Natural killer cell (primary cell): ENCODE measurements at regions not wholly inside any gene's neighbourhood (a gene's known extent, or its start where the extent isn't known, plus 50 kb on each side); places are given as distances from the start of the nearest gene placed in this dataset.
A peak's percentile ranks its signal among the peaks of the same experiment; 100 is the strongest.
"Not testable (repeated sequence)": the region's sequence is repeated elsewhere in the genome, so short reads cannot be mapped to it uniquely, and the experiment has no call there.

Source experiments
- ATAC-seq, 3 donors: fragments of 150-1000 bp in 2 of 3; fragments of 200-7000 bp in 1 of 3; cut with Tn5 transposase; 1 replicate in 1 of 3; 2 replicates in 2 of 3; pipeline ENCODE4 v1.10.0; 2021; ENCODE audit warnings: mild to moderate bottlenecking in 2 of 3, moderate library complexity in 2 of 3
- DNase-seq, 2 donors: peaks; one replicate each; pipeline versions ENCODE4 v3.0.0 to v3.0.0-alpha.2; 2013 to 2021; ENCODE audit warnings: mixed read lengths in 1 of 2
- H3K27ac ChIP-seq: one replicate; pipeline ENCODE4 v1.5.1; 2013; ENCODE audit warnings: mild to moderate bottlenecking, low read length
- H3K27me3 ChIP-seq: one replicate; pipeline ENCODE4 v1.6.1; 2013; ENCODE audit warnings: low read length; ENCODE audit not compliant: control insufficient read depth, insufficient read depth
- H3K36me3 ChIP-seq: one replicate; pipeline ENCODE4 v1.6.1; 2013; ENCODE audit warnings: low read length; ENCODE audit not compliant: control insufficient read depth, insufficient read depth
- H3K4me1 ChIP-seq: one replicate; pipeline ENCODE4 v1.6.1; 2013; ENCODE audit warnings: low read length; ENCODE audit not compliant: control insufficient read depth, insufficient read depth
- H3K4me3 ChIP-seq: one replicate; pipeline ENCODE4 v1.5.1; 2013; ENCODE audit warnings: low read length
- H3K9me3 ChIP-seq: one replicate; pipeline ENCODE4 v1.6.1; 2013; ENCODE audit warnings: low read length; ENCODE audit not compliant: control insufficient read depth, insufficient read depth
- H3K27ac Mint-ChIP-seq, 2 donors: one replicate each; pipeline ENCODE4 v1.8.0; 2022; ENCODE audit warnings: mild to moderate bottlenecking in 2 of 2, mixed read lengths in 2 of 2, moderate library complexity in 1 of 2
- H3K27me3 Mint-ChIP-seq, 2 donors: one replicate each; pipeline ENCODE4 v1.8.0; 2022; ENCODE audit warnings: low read depth in 2 of 2, mixed read lengths in 2 of 2
- H3K36me3 Mint-ChIP-seq: one replicate; pipeline ENCODE4 v1.8.0; 2022; ENCODE audit warnings: mixed read lengths
- H3K4me1 Mint-ChIP-seq, 2 donors: one replicate each; pipeline ENCODE4 v1.8.0; 2022; ENCODE audit warnings: mixed read lengths in 2 of 2
- H3K4me3 Mint-ChIP-seq: one replicate; pipeline ENCODE4 v1.8.0; 2022; ENCODE audit warnings: mild to moderate bottlenecking, moderate library complexity, mixed read lengths
- H3K9me3 Mint-ChIP-seq, 2 donors: one replicate each; pipeline ENCODE4 v1.8.0; 2022; ENCODE audit warnings: mixed read lengths in 2 of 2
- WGBS: methylation state at CpG from one replicate; pipeline ENCODE4 v1.1.7; 2013; ENCODE audit warnings: missing lambda C conversion rate; ENCODE audit not compliant: insufficient coverage; 5-methylcytosine and 5-hydroxymethylcytosine counted together
- intact Hi-C: fragments of 100-400 bp; cut with micrococcal nuclease; formaldehyde crosslinking; loops from one replicate; pipeline ENCODE4 v1.14.2; 2022

GRCh38 chr16:46386110-46386771, 234.9 kb downstream of the SHCBP1 start:
- H3K4me3 ChIP-seq, ATAC-seq, H3K4me1 ChIP-seq, intact Hi-C loops, H3K36me3 ChIP-seq, H3K4me3 Mint-ChIP-seq, H3K27me3 ChIP-seq, H3K27ac ChIP-seq, H3K27ac Mint-ChIP-seq, H3K4me1 Mint-ChIP-seq, H3K9me3 ChIP-seq, H3K27me3 Mint-ChIP-seq: not testable (repeated sequence)
- WGBS: 77% methylated on average over 22 of the region's 25 CpGs
- peak in 1 of 2 donors; percentile 1 for DNase-seq
- Mint-ChIP-seq H3K36me3 (peaks cover 13% of the 10 kb centered on the region), H3K9me3 (peaks cover 6 to 12% of the 10 kb centered on the region in 2 donors)

- WGBS: 77% methylated on average over 36 of the region's 37 CpGs
- H3K27me3 ChIP-seq, H3K4me1 Mint-ChIP-seq, H3K9me3 ChIP-seq, H3K4me3 Mint-ChIP-seq, intact Hi-C loops, H3K27ac Mint-ChIP-seq, H3K36me3 ChIP-seq, H3K9me3 Mint-ChIP-seq, H3K27me3 Mint-ChIP-seq, H3K4me1 ChIP-seq, ATAC-seq, H3K4me3 ChIP-seq, H3K27ac ChIP-seq: not testable (repeated sequence)
- DNase-seq: peak in 1 of 2 donors; percentile 46
- H3K36me3 Mint-ChIP-seq: peaks cover 13% of the 10 kb centered on the region
Measured at GRCh38 chr16:46384285-46385061, 236.7 kb downstream of the SHCBP1 start.

DNA sequence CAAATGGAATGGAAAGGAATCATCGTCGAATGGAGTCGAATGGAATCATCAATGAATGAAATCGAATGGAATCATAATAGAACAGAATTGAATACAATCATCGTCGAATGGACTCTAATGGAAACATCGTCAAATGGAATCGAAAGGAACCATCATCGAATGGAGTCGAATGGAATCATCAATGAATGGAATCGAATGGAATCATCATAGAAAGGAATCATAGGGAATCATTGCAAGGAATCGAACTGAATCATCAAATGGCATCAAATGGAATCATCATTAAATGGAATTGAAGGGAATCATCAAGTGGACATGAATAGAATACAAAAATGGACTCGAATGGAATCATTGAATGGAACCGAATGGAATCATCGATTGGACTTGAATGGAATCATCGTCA, 237.6 kb downstream of the SHCBP1 start:
- WGBS: 68% methylated on average over 13 of the region's 16 CpGs
- H3K4me1 Mint-ChIP-seq, H3K4me1 ChIP-seq, H3K9me3 ChIP-seq, H3K36me3 ChIP-seq, intact Hi-C loops, H3K27ac Mint-ChIP-seq, H3K27ac ChIP-seq, H3K4me3 Mint-ChIP-seq, H3K27me3 ChIP-seq, H3K9me3 Mint-ChIP-seq, H3K27me3 Mint-ChIP-seq, H3K4me3 ChIP-seq, ATAC-seq: not testable (repeated sequence)
- peaks cover 13% of the 10 kb centered on the region for H3K36me3 Mint-ChIP-seq
- peak in 1 of 2 donors; percentile 12 for DNase-seq

DNA sequence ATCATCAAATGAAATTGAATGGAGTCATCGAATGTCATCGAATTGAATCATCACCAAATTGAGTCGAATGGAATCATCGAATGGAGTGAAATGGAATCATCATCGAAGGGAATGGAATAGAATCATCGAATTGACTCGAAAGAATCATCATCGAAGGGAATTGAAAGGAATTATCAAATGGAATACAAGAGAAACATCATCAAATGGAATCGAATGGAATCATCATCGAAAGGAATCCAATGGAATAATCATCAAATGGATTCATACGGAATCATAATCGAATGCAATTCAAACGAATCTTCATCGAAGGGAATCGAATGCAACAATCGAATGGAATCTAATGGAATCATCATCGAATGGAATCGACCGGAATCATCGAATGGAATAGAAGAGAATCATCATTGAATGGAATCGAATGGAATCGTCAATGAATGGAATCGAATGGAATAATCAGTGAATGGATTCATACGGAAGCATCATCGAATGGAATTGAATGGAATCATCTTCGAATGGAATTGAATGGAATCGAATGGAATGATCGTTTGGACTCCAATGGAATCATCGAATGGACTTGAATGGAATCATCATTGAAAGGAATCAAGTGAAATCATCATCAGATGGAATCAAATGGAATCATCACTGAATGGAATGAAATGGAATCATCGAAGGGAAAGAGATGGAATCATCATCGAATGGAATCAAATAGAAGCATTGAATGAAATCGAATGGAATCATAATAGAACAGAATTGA, 238.2 kb downstream of the SHCBP1 start:
- H3K27me3 ChIP-seq, H3K27ac ChIP-seq, ATAC-seq, H3K4me1 Mint-ChIP-seq, intact Hi-C loops, H3K9me3 ChIP-seq, H3K27ac Mint-ChIP-seq, H3K4me3 ChIP-seq, H3K36me3 ChIP-seq, H3K9me3 Mint-ChIP-seq, H3K27me3 Mint-ChIP-seq, H3K4me1 ChIP-seq, H3K4me3 Mint-ChIP-seq: not testable (repeated sequence)
- 87% methylated on average over 31 of the region's 32 CpGs for WGBS
- peak in 1 of 2 donors; percentile 28 for DNase-seq
- peaks cover 12% of the 10 kb centered on the region for H3K36me3 Mint-ChIP-seq

DNA sequence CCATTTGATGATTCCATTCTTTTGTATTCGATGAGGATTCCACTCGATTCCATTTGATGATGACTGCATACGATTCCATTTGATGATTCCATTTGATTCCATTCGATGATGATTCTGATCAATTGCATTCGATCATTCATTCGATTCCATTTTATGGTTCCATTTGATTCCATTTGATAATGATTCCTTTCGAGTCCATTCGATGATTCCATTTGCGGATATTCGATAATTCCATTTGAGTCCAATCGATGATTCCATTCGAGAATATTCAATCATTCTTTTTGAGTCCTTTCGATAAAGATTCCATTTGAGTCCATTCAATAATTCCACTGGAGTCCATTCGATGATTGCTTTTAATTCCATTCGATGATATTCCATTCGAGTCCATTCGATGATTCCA, 239.1 kb downstream of the SHCBP1 start:
- intact Hi-C loops, H3K27me3 Mint-ChIP-seq, H3K4me3 ChIP-seq, H3K4me1 ChIP-seq, H3K27me3 ChIP-seq, H3K27ac ChIP-seq, H3K4me1 Mint-ChIP-seq, H3K27ac Mint-ChIP-seq, H3K9me3 ChIP-seq, H3K36me3 Mint-ChIP-seq, H3K4me3 Mint-ChIP-seq, H3K9me3 Mint-ChIP-seq, ATAC-seq, DNase-seq, H3K36me3 ChIP-seq: not testable (repeated sequence)
- 88% methylated on average over 17 of the region's 17 CpGs for WGBS

DNA sequence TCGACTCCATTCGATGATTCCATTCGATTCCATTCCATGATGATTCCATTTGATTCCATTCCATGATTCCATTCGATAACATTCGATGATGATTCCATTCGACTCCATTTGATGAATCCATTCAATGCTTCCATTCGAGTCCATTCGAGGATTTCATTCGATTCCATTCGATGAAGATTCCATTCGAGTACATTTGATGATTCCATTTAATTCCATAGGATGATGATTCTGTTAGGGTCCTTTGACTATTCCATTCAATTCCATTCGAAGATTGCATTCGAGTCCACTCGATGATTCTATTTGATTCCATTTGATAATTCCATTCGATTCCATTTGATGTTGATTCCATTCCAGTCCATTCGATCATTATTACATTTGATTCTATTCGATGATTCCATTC, 239.8 kb downstream of the SHCBP1 start:
- DNase-seq: peak in 1 of 2 donors; percentile 5

More for the DNA sequence above, 239.8 kb downstream of the SHCBP1 start:
- ATAC-seq, H3K4me1 ChIP-seq, H3K4me3 Mint-ChIP-seq, H3K27me3 ChIP-seq, H3K27ac Mint-ChIP-seq, H3K36me3 ChIP-seq, H3K27ac ChIP-seq, H3K9me3 Mint-ChIP-seq, H3K36me3 Mint-ChIP-seq, H3K4me3 ChIP-seq, intact Hi-C loops, H3K9me3 ChIP-seq, H3K27me3 Mint-ChIP-seq, H3K4me1 Mint-ChIP-seq: not testable (repeated sequence)
- 82% methylated on average over 17 of the region's 17 CpGs for WGBS
